ENCODE measurements at regions not wholly inside any gene's neighbourhood (a gene's known extent, or its start where the extent isn't known, plus 50 kb on each side); places are given as distances from the start of the nearest gene placed in this dataset.
"Not testable (repeated sequence)": the region's sequence is repeated elsewhere in the genome, so short reads cannot be mapped to it uniquely, and the experiment has no call there.

- no peak for DNase-seq (ENCODE audit: low spot score)
These were observed 102.9 kb upstream of the PAX2 start for GRCh38 chr10:100642295-100642994.

GRCh38 chr10:100645091-100645490, 100.3 kb upstream of the PAX2 start:
- no peak for DNase-seq (ENCODE audit: low spot score)

- no peak for DNase-seq (ENCODE audit: low spot score)
These were observed 99.6 kb upstream of the PAX2 start for GRCh38 chr10:100645613-100646392.

GRCh38 chr10:100647928-100648327, 97.5 kb upstream of the PAX2 start:
- DNase-seq (ENCODE audit: low spot score): no peak

GRCh38 chr10:100650693-100651092, 94.7 kb upstream of the PAX2 start:
- no peak for DNase-seq (ENCODE audit: low spot score)

- DNase-seq (ENCODE audit: low spot score): not testable (repeated sequence)
These were observed 94.3 kb upstream of the PAX2 start for GRCh38 chr10:100651099-100651498.

GRCh38 chr10:100651916-100652315, 93.5 kb upstream of the PAX2 start:
- DNase-seq (ENCODE audit: low spot score): no peak

- DNase-seq (ENCODE audit: low spot score): no peak
These were observed 92.8 kb upstream of the PAX2 start for GRCh38 chr10:100652406-100653135.

GRCh38 chr10:100653238-100653956, 92.0 kb upstream of the PAX2 start:
- no peak for DNase-seq (ENCODE audit: low spot score)

- DNase-seq (ENCODE audit: low spot score): no peak
These were observed 91.2 kb upstream of the PAX2 start for GRCh38 chr10:100653957-100654781.

GRCh38 chr10:100654782-100655325, 90.5 kb upstream of the PAX2 start:
- DNase-seq (ENCODE audit: low spot score): no peak

- DNase-seq (ENCODE audit: low spot score): no peak
These were observed 90.0 kb upstream of the PAX2 start for GRCh38 chr10:100655326-100655759.

- DNase-seq (ENCODE audit: low spot score): no peak
These were observed 89.5 kb upstream of the PAX2 start for GRCh38 chr10:100655760-100656421.

GRCh38 chr10:100656454-100656853, 88.9 kb upstream of the PAX2 start:
- DNase-seq (ENCODE audit: low spot score): no peak

GRCh38 chr10:100658269-100658668, 87.1 kb upstream of the PAX2 start:
- DNase-seq (ENCODE audit: low spot score): no peak

- no peak for DNase-seq (ENCODE audit: low spot score)
These were observed 85.9 kb upstream of the PAX2 start for GRCh38 chr10:100659361-100660098.

GRCh38 chr10:100660365-100660764, 85.0 kb upstream of the PAX2 start:
- DNase-seq (ENCODE audit: low spot score): no peak

- no peak for DNase-seq (ENCODE audit: low spot score)
These were observed 84.4 kb upstream of the PAX2 start for GRCh38 chr10:100660945-100661344.

GRCh38 chr10:100661520-100661919, 83.9 kb upstream of the PAX2 start:
- DNase-seq (ENCODE audit: low spot score): no peak

GRCh38 chr10:100662067-100662466, 83.3 kb upstream of the PAX2 start:
- DNase-seq (ENCODE audit: low spot score): no peak
